ENCODE measurements at regions not wholly inside any gene's neighbourhood (a gene's known extent, or its start where the extent isn't known, plus 50 kb on each side); places are given as distances from the start of the nearest gene placed in this dataset.

GRCh38 chr14:82060219-82060618 is 526.6 kb upstream of the SEL1L start:
- no peak for DNase-seq

GRCh38 chr14:82067221-82067875 is 533.7 kb upstream of the SEL1L start:
- DNase-seq: no peak

GRCh38 chr14:82070040-82070439 is 536.4 kb upstream of the SEL1L start:
- no peak for DNase-seq

GRCh38 chr14:82070753-82071152 is 537.1 kb upstream of the SEL1L start:
- no peak for DNase-seq

GRCh38 chr14:82073547-82073946 is 539.9 kb upstream of the SEL1L start:
- no peak for DNase-seq

- DNase-seq: no peak
Observed at GRCh38 chr14:82075566-82075965, 541.9 kb upstream of the SEL1L start.

GRCh38 chr14:82079553-82079952 is 545.9 kb upstream of the SEL1L start:
- DNase-seq: no peak

GRCh38 chr14:82080370-82080769 is 546.7 kb upstream of the SEL1L start:
- DNase-seq: no peak

- no peak for DNase-seq
Observed at GRCh38 chr14:82084813-82085212, 551.2 kb upstream of the SEL1L start.

- no peak for DNase-seq
Observed at GRCh38 chr14:82091097-82091496, 557.4 kb upstream of the SEL1L start.

GRCh38 chr14:82094829-82095345 is 561.2 kb upstream of the SEL1L start:
- DNase-seq: no peak

- DNase-seq: no peak
Observed at GRCh38 chr14:82104013-82104412, 570.4 kb upstream of the SEL1L start.

GRCh38 chr14:82112210-82112839 is 578.7 kb upstream of the SEL1L start:
- no peak for DNase-seq

GRCh38 chr14:82113007-82113406 is 579.4 kb upstream of the SEL1L start:
- no peak for DNase-seq

GRCh38 chr14:82113710-82114109 is 580.1 kb upstream of the SEL1L start:
- DNase-seq: no peak

GRCh38 chr14:82116721-82117120 is 583.1 kb upstream of the SEL1L start:
- no peak for DNase-seq

- DNase-seq: no peak
Observed at GRCh38 chr14:82122655-82123054, 589.0 kb upstream of the SEL1L start.

GRCh38 chr14:82124511-82124910 is 590.9 kb upstream of the SEL1L start:
- DNase-seq: no peak

GRCh38 chr14:82126006-82126405 is 592.4 kb upstream of the SEL1L start:
- no peak for DNase-seq

- DNase-seq: no peak
Observed at GRCh38 chr14:82134411-82134810, 600.8 kb upstream of the SEL1L start.

- no peak for DNase-seq
Observed at GRCh38 chr14:82138431-82138830, 604.8 kb upstream of the SEL1L start.

- no peak for DNase-seq
Observed at GRCh38 chr14:82146846-82147245, 613.2 kb upstream of the SEL1L start.

- DNase-seq: no peak
Observed at GRCh38 chr14:82153689-82154088, 620.0 kb upstream of the SEL1L start.

GRCh38 chr14:82159624-82160023 is 626.0 kb upstream of the SEL1L start:
- DNase-seq: no peak

GRCh38 chr14:82180139-82180538 is 646.5 kb upstream of the SEL1L start:
- DNase-seq: no peak

Data from activated gamma-delta T cell (primary cell).